Activated T-cell treated with anti-CD3 and anti-CD28 coated beads, Interleukin-2, amount 50 U/mL, for 24 hours (primary cell): ENCODE measurements at regions not wholly inside any gene's neighbourhood (a gene's known extent, or its start where the extent isn't known, plus 50 kb on each side); places are given as distances from the start of the nearest gene placed in this dataset.

Experiments used
- DNase-seq: peaks from one replicate; pipeline ENCODE4 v3.0.0-alpha.2; 2020
- H3K27ac Mint-ChIP-seq: 2 replicates; pipeline ENCODE4 v1.8.0; 2020; ENCODE audit warnings: mild to moderate bottlenecking, mixed read lengths
- H3K27me3 Mint-ChIP-seq: 2 replicates; pipeline ENCODE4 v1.8.0; 2020; ENCODE audit warnings: mixed read lengths
- H3K36me3 Mint-ChIP-seq: 2 replicates; pipeline ENCODE4 v1.8.0; 2020; ENCODE audit warnings: low read depth, mixed read lengths
- H3K4me1 Mint-ChIP-seq: 2 replicates; pipeline ENCODE4 v1.8.0; 2020; ENCODE audit warnings: low read depth, mixed read lengths
- H3K4me3 Mint-ChIP-seq: 2 replicates; pipeline ENCODE4 v1.8.0; 2020; ENCODE audit warnings: mild to moderate bottlenecking, moderate library complexity, mixed read lengths
- H3K9me3 Mint-ChIP-seq: 2 replicates; pipeline ENCODE4 v1.8.0; 2020; ENCODE audit warnings: mixed read lengths

- DNase-seq = no peak
- no peaks in the 10 kb centered on the region for H3K36me3 Mint-ChIP-seq
- H3K27ac Mint-ChIP-seq = no peak overlapping the region
- H3K4me3 Mint-ChIP-seq = no peak overlapping the region
- H3K4me1 Mint-ChIP-seq = peaks cover 5% of the 10 kb centered on the region
- no peaks in the 10 kb centered on the region for H3K9me3 Mint-ChIP-seq
- H3K27me3 Mint-ChIP-seq = no peaks in the 10 kb centered on the region
These were observed 376.3 kb upstream of the MYT1L start for GRCh38 chr2:2707206-2707991.

GRCh38 chr2:2706306-2706705, 375.2 kb upstream of the MYT1L start:
- DNase-seq = no peak
- Mint-ChIP-seq H3K9me3 (no peaks in the 10 kb centered on the region), H3K27ac (no peak overlapping the region), H3K4me3 (no peak overlapping the region), H3K4me1 (peaks cover 5% of the 10 kb centered on the region), H3K27me3 (no peaks in the 10 kb centered on the region), H3K36me3 (no peaks in the 10 kb centered on the region)

- Mint-ChIP-seq H3K27me3 (no peaks in the 10 kb centered on the region), H3K27ac (no peak overlapping the region), H3K4me1 (peaks cover 5% of the 10 kb centered on the region), H3K36me3 (no peaks in the 10 kb centered on the region), H3K9me3 (no peaks in the 10 kb centered on the region), H3K4me3 (no peak overlapping the region)
- no peak for DNase-seq
These were observed 374.8 kb upstream of the MYT1L start for GRCh38 chr2:2705871-2706270.

GRCh38 chr2:2704428-2705090, 373.5 kb upstream of the MYT1L start:
- H3K27ac Mint-ChIP-seq = no peak overlapping the region
- DNase-seq = no peak
- H3K4me3 Mint-ChIP-seq = no peak overlapping the region
- no peaks in the 10 kb centered on the region for H3K9me3 Mint-ChIP-seq
- no peaks in the 10 kb centered on the region for H3K36me3 Mint-ChIP-seq
- H3K4me1 Mint-ChIP-seq = peaks cover 5% of the 10 kb centered on the region
- H3K27me3 Mint-ChIP-seq = no peaks in the 10 kb centered on the region

- no peaks in the 10 kb centered on the region for H3K9me3 Mint-ChIP-seq
- no peak overlapping the region for H3K4me3 Mint-ChIP-seq
- no peaks in the 10 kb centered on the region for H3K27me3 Mint-ChIP-seq
- no peak overlapping the region for H3K27ac Mint-ChIP-seq
- H3K4me1 Mint-ChIP-seq = peaks cover 5% of the 10 kb centered on the region
- H3K36me3 Mint-ChIP-seq = no peaks in the 10 kb centered on the region
- DNase-seq = no peak
These were observed 372.8 kb upstream of the MYT1L start for GRCh38 chr2:2703762-2704427.

- DNase-seq = no peak
- Mint-ChIP-seq H3K36me3 (no peaks in the 10 kb centered on the region), H3K27ac (no peak overlapping the region), H3K4me3 (no peak overlapping the region), H3K4me1 (peaks cover 7% of the 10 kb centered on the region), H3K9me3 (no peaks in the 10 kb centered on the region), H3K27me3 (no peaks in the 10 kb centered on the region)
These were observed 372.1 kb upstream of the MYT1L start for GRCh38 chr2:2703172-2703571.

- H3K4me1 Mint-ChIP-seq = peaks cover 7% of the 10 kb centered on the region
- H3K27me3 Mint-ChIP-seq = no peaks in the 10 kb centered on the region
- H3K27ac Mint-ChIP-seq = no peak overlapping the region
- H3K9me3 Mint-ChIP-seq = no peaks in the 10 kb centered on the region
- DNase-seq = no peak
- no peaks in the 10 kb centered on the region for H3K36me3 Mint-ChIP-seq
- no peak overlapping the region for H3K4me3 Mint-ChIP-seq
These were observed 371.3 kb upstream of the MYT1L start for GRCh38 chr2:2702385-2702784.

GRCh38 chr2:2701813-2702212, 370.7 kb upstream of the MYT1L start:
- Mint-ChIP-seq H3K4me1 (peaks cover 7% of the 10 kb centered on the region), H3K36me3 (no peaks in the 10 kb centered on the region), H3K4me3 (no peak overlapping the region), H3K9me3 (no peaks in the 10 kb centered on the region), H3K27ac (no peak overlapping the region), H3K27me3 (no peaks in the 10 kb centered on the region)
- no peak for DNase-seq

GRCh38 chr2:2701176-2701781, 370.2 kb upstream of the MYT1L start:
- H3K4me1 Mint-ChIP-seq = peaks cover 7% of the 10 kb centered on the region
- no peak overlapping the region for H3K27ac Mint-ChIP-seq
- H3K36me3 Mint-ChIP-seq = no peaks in the 10 kb centered on the region
- H3K27me3 Mint-ChIP-seq = no peaks in the 10 kb centered on the region
- no peak overlapping the region for H3K4me3 Mint-ChIP-seq
- H3K9me3 Mint-ChIP-seq = no peaks in the 10 kb centered on the region
- no peak for DNase-seq

GRCh38 chr2:2699121-2699505, 368.0 kb upstream of the MYT1L start:
- peaks cover 4% of the 10 kb centered on the region for H3K4me1 Mint-ChIP-seq
- no peak overlapping the region for H3K27ac Mint-ChIP-seq
- H3K9me3 Mint-ChIP-seq = no peaks in the 10 kb centered on the region
- H3K27me3 Mint-ChIP-seq = no peaks in the 10 kb centered on the region
- no peaks in the 10 kb centered on the region for H3K36me3 Mint-ChIP-seq
- no peak overlapping the region for H3K4me3 Mint-ChIP-seq
- DNase-seq = no peak

- no peak overlapping the region for H3K27ac Mint-ChIP-seq
- H3K9me3 Mint-ChIP-seq = no peaks in the 10 kb centered on the region
- H3K4me3 Mint-ChIP-seq = no peak overlapping the region
- H3K36me3 Mint-ChIP-seq = no peaks in the 10 kb centered on the region
- peaks cover 2% of the 10 kb centered on the region for H3K4me1 Mint-ChIP-seq
- no peaks in the 10 kb centered on the region for H3K27me3 Mint-ChIP-seq
- DNase-seq = no peak
These were observed 367.4 kb upstream of the MYT1L start for GRCh38 chr2:2698182-2699120.

- no peak overlapping the region for H3K4me3 Mint-ChIP-seq
- peaks cover 2% of the 10 kb centered on the region for H3K4me1 Mint-ChIP-seq
- H3K27me3 Mint-ChIP-seq = peaks cover 1% of the 10 kb centered on the region
- DNase-seq = no peak
- no peaks in the 10 kb centered on the region for H3K9me3 Mint-ChIP-seq
- no peaks in the 10 kb centered on the region for H3K36me3 Mint-ChIP-seq
- H3K27ac Mint-ChIP-seq = no peak overlapping the region
These were observed 365.8 kb upstream of the MYT1L start for GRCh38 chr2:2696733-2697455.

- Mint-ChIP-seq H3K27me3 (peaks cover 3% of the 10 kb centered on the region), H3K4me3 (no peak overlapping the region), H3K27ac (no peak overlapping the region), H3K36me3 (no peaks in the 10 kb centered on the region), H3K9me3 (no peaks in the 10 kb centered on the region), H3K4me1 (peaks cover 2% of the 10 kb centered on the region)
- no peak for DNase-seq
These were observed 365.2 kb upstream of the MYT1L start for GRCh38 chr2:2696325-2696724.
